ENCODE measurements at regions not wholly inside any gene's neighbourhood (a gene's known extent, or its start where the extent isn't known, plus 50 kb on each side); places are given as distances from the start of the nearest gene placed in this dataset.

DNA sequence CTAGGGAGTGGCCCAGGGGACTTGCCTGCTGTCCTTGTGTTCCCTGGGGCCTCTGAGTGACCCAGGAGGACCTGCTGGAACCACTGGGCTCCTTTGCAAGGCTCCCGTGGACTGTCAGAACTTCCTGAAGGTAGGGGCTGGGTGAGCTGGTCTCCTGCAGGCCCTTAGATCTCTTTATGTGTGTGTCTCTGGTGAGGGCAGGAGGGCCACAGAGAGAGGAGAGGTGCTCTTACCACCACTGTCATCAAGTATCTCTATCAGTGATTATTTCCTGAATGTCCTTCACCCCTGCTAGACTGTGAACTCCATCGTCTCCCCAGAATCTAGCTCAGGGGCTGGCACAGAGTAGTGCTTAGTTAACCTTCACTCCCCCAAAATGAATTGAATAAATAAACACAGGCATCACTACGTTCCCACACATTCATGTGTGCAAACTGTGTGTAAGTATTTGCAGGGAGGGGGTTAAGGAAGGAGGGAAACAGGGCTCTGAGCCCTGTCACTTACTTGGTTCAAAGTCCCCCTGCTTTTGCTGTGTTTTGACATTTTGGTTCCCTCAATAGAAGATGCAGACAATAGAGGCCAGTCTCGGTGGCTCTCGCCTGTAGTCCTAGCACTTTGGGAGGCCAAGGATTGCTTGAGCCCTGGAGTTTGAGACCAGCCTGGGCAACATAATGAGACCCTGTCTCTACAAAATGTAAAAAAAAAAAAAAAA, 100.8 kb upstream of the HAAO start:
- H3K36me3 ChIP-seq (replicated peaks; ENCODE audit: control insufficient read depth, insufficient read depth, low read length): no peaks in the 10 kb centered on the region
- H3K4me3 ChIP-seq (ENCODE audit: insufficient read depth, low read depth, low read length): no peak overlapping the region
- no peak for DNase-seq
- no peaks in the 10 kb centered on the region for H3K27me3 ChIP-seq (ENCODE audit: control insufficient read depth, insufficient read depth, low read length)

DNA sequence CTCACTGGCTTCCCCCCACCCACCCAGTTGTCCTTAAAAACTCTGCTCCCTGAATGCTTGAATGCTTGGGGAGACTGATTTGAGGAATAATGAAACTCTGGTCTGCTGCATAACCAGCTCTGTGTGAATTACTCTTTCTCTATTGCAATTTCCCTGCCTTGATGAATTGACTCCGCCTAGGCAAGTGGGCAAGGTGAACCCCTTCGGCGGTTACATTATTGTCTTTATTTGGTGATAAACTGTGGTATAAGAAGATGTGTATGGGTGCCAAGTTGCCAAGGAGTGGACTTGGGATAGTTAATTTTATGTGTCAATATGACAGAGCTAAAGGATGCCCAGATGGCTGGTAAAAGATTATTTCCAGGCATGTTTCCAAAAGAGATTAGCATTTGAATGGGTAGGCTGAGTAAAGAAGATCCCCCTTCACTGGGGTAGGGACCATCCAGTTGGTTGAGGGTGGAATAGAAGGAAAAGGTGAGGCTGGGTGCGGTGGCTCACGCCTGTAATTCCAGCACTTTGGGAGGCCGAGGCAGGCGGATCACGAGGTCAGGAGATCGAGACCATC, 98.5 kb upstream of the HAAO start:
- Histone ChIP-seq H3K4me3 (ENCODE audit: insufficient read depth, low read depth, low read length) (no peak overlapping the region), H3K27me3 (ENCODE audit: control insufficient read depth, insufficient read depth, low read length) (no peaks in the 10 kb centered on the region), H3K36me3 (replicated peaks; ENCODE audit: control insufficient read depth, insufficient read depth, low read length) (no peaks in the 10 kb centered on the region)
- DNase-seq: no peak

DNA sequence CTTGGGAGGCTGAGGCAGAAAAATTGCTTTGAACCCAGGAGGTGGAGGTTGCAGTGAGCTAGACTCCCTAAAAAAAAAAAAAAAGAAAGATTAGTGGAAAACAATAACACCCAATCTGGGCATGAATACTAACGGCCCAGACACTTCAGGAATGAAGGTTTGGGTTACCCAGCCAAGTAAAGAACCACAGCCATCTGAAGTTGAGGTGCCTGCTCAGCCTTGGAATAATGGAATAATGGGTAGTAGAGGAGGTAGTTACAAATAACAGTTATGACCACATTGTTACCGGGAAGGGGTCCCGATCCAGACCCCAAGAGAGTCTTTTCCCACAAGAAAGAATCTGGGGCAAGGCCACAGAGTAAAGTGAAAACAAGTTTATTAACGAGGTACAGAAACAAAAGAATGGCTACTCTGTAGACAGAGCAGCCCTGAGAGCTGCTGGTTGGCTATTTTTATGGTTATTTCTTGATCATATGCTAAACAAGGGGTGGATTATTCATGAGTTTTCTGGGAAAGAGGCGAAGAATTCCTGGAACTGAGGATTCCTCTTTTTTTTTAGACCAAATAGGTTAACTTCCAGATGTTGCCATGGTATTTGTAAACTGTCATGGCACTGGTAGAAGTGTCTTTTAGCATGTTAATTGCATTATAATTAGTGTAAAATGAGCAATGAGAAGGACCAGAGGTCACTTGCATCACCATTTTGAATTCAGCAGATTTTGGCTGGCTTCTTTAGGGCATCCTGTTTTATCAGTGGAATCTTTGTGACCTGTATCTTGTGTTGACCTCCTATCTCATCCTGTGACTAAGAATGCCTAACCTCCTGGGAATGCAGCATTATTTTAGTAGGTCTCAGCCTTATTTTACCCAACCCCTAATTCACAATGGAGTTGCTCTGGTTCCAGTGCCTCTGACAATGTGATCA, 96.2 kb upstream of the HAAO start:
- Histone ChIP-seq H3K36me3 (replicated peaks; ENCODE audit: control insufficient read depth, insufficient read depth, low read length) (no peaks in the 10 kb centered on the region), H3K27me3 (ENCODE audit: control insufficient read depth, insufficient read depth, low read length) (no peaks in the 10 kb centered on the region), H3K4me3 (ENCODE audit: insufficient read depth, low read depth, low read length) (no peak overlapping the region)
- DNase-seq: no peak

DNA sequence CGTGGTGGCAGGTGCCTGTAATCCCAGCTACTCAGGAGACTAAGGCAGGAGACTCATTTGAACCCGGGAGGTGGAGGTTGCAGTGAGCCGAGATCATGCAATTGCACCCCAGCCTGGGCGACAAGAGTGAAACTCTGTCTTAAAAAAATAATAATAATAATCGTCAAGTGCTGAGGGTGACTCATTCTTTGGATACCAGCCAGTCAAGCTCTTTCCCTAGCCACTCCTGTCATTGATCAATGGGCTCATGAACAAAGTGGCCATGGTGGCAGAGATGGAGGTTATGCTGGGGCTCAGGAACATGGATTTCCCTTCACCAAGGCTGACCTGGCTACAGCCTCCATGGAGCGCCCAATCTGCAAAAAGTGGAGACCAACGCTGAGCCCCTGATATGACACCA, 94.5 kb upstream of the HAAO start:
- DNase-seq: no peak
- H3K4me3 ChIP-seq (ENCODE audit: insufficient read depth, low read depth, low read length): no peak overlapping the region
- no peaks in the 10 kb centered on the region for H3K27me3 ChIP-seq (ENCODE audit: control insufficient read depth, insufficient read depth, low read length)
- no peaks in the 10 kb centered on the region for H3K36me3 ChIP-seq (replicated peaks; ENCODE audit: control insufficient read depth, insufficient read depth, low read length)

DNA sequence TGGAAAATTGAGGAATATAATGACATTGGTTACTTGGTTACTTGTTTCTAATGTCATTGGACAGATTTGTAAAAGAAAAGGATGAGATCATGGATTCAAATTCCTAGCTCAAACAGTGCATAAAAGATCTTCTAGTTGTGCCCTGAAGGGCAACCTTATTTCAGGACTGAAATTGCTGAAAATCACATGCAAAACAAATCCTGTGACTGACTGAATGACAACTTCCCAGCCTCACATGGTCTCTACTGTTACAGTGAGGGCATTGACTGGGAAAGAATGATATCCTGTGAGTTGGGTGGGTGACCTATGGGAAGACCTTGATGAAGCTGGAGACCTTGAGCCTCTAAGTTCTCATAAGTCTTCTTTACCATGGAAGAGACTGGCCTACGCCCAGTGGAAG, 90.4 kb upstream of the HAAO start:
- DNase-seq: no peak
- Histone ChIP-seq H3K36me3 (replicated peaks; ENCODE audit: control insufficient read depth, insufficient read depth, low read length) (no peaks in the 10 kb centered on the region), H3K4me3 (ENCODE audit: insufficient read depth, low read depth, low read length) (no peak overlapping the region), H3K27me3 (ENCODE audit: control insufficient read depth, insufficient read depth, low read length) (no peaks in the 10 kb centered on the region)

DNA sequence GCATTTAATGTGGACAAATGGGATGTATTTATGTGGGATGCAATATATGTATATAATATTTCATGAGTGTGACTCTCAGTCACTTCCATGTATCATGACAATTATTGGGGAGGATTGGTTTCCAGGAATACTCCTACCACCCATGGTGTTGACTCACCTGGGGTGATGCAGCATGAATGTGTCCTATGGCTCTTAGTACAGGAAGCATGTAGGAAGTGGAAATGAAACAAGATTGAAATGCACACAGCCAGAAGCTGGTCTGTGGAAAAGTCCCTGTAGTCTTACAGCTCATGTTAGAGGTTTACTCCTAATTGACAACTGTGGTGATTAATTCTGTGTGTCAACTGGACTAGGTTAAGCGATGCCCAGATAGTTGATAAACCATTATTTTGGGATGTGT, 89.3 kb upstream of the HAAO start:
- Histone ChIP-seq H3K27me3 (ENCODE audit: control insufficient read depth, insufficient read depth, low read length) (no peaks in the 10 kb centered on the region), H3K4me3 (ENCODE audit: insufficient read depth, low read depth, low read length) (no peak overlapping the region), H3K36me3 (replicated peaks; ENCODE audit: control insufficient read depth, insufficient read depth, low read length) (no peaks in the 10 kb centered on the region)
- DNase-seq: no peak

DNA sequence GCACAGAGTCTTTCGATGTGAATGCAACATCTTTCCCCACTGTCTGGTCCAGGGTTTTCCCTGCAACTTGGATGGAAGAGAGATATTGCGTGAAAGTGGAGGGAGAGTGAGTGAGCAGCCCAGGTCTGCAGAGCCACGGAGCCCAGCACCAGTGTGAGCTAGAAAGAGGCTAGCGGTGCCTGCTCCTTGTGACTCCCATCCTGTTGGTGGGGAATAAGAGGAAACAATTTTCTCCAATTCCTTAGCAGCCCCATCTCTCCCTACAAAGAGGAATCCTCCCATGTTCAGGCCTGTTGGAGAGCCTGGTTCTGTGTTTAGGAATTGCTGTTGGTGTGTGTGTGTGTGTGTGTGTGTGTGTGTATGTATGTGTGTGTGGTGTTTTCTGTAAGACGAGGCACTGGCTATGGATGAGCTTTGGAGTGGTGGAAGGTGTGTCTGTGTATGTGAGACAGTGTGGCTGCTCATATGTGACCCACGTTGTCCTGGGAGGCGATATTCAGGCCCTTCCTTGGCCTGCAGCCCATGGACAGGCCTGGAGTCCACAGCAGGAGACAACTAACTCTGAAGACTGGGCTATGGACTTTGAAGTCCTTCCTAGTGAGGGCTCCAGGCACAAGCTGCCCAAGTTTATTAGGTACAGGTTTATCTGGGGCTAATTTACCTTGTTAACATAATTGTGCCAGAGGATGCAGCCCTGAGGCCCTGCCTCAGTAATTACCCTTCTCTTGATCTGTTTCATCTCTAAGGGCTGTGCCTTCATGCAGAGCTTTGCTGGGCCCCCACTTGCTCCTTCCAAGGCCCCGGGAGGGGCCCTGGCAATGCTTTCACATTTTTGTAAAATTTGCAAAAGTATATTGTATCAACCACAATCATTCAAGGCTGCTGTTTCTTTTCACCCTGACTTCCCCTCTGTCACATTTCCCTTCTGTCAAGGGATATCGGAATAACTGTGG, 88.6 kb upstream of the HAAO start:
- no peak for DNase-seq
- Histone ChIP-seq H3K4me3 (ENCODE audit: insufficient read depth, low read depth, low read length) (no peak overlapping the region), H3K27me3 (ENCODE audit: control insufficient read depth, insufficient read depth, low read length) (no peaks in the 10 kb centered on the region), H3K36me3 (replicated peaks; ENCODE audit: control insufficient read depth, insufficient read depth, low read length) (no peaks in the 10 kb centered on the region)

DNA sequence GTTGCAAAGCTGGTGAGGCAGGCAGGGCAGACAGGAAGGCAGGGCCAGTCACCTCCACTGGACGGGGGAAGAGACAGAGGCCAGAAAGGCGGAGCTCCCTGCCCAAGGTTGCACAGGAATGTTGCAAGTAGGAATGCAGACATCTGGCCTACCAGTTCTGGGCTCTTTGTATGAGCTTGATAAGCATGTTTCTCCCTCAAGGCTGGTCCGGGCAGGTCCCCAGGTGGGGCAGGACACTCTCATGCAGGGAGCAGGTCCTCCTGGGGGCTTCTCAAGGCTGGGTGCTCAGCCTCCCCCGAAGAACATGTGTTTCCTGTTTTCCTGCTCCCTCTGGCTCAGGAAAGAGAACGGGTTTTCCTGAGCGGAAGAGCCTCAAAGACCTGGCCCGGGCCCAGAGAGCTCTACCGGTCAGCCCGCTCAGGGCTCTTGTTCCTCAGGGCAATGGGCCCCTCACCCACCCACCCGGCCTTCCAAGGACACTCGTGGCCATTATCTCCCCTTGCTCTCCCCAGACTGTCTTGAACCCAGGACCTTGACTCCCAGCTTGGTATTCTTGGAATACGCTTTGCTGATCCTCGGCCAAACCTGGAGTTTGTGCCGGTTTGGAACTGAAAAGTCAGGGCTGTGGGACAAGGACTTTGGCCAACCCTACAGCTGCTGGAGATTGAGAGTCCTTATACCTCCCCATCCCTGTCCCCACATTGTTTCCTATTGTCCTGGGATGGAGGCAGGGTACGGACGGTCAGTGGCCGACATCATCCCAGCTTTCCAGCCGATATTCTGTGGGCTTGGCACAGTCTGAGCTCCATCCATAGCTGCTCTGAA, 87.7 kb upstream of the HAAO start:
- Histone ChIP-seq H3K4me3 (ENCODE audit: insufficient read depth, low read depth, low read length) (no peak overlapping the region), H3K27me3 (ENCODE audit: control insufficient read depth, insufficient read depth, low read length) (no peaks in the 10 kb centered on the region), H3K36me3 (replicated peaks; ENCODE audit: control insufficient read depth, insufficient read depth, low read length) (no peaks in the 10 kb centered on the region)
- DNase-seq: no peak

DNA sequence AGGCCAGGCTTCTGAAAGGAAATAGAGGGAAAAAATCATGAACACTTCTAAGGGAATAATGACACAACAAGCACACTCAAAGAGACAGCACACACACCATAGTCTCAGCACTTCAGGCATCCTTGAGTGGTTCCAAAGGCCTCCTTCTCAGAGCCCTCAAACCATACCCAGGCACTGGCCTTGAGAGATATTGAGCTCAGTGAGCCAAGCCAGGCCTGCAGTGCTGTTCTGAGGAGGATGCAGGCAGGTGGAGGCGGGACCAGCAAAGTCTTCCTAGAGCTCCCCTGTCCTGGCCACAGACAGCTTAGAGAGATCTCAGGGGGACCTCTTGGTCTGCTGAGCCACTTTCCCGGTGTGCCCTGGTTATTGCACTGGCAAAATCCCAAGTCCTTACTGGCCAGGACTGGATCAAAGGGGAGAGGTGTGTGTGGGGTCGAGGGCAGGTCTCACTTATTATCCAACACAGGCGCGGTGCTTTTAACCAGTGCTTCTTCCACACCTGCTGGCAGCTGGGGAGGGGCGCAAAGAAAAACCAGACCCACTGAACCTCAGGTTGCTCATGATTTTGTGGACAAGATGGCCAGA, 86.8 kb upstream of the HAAO start:
- no peak for DNase-seq
- no peaks in the 10 kb centered on the region for H3K36me3 ChIP-seq (replicated peaks; ENCODE audit: control insufficient read depth, insufficient read depth, low read length)
- no peaks in the 10 kb centered on the region for H3K27me3 ChIP-seq (ENCODE audit: control insufficient read depth, insufficient read depth, low read length)
- no peak overlapping the region for H3K4me3 ChIP-seq (ENCODE audit: insufficient read depth, low read depth, low read length)

DNA sequence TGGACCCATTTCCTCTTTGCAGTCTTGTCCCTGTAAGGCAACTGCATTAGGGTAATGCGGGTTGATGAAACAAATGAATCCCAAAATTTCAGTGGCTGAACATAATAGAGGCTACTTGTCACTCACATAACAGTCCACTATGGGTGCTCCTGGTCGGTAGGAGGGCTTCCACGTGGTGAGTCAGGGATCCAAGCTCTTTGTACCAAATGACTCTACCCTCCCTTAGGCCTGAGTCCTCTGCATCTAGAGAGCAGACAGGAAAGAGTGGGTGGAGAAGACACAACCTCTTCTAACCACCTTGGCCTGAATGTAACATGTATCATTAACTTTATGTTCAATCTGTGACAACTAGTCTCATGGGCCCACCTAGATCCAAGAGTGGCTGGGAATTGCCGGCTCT, 86.2 kb upstream of the HAAO start:
- Histone ChIP-seq H3K4me3 (ENCODE audit: insufficient read depth, low read depth, low read length) (no peak overlapping the region), H3K36me3 (replicated peaks; ENCODE audit: control insufficient read depth, insufficient read depth, low read length) (no peaks in the 10 kb centered on the region), H3K27me3 (ENCODE audit: control insufficient read depth, insufficient read depth, low read length) (no peaks in the 10 kb centered on the region)
- no peak for DNase-seq

DNA sequence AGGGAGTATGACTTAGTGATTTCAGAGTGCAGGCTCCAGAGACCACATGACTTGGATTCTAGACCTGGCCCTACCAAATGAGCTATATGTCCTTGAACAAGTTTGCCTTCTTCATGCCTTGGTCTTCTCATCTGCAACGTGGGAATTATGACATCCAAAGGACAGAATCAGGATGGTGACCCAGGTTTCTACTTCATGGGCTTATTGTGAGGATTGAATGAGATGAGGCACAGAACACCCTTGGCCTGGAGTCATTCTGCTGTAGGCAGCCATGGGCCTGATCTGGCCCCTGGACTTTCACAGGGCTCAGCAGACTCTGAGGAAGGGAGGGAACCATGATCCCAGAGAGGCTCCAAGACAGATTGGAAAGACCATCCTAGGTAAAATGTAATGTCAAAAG, 85.6 kb upstream of the HAAO start:
- Histone ChIP-seq H3K27me3 (ENCODE audit: control insufficient read depth, insufficient read depth, low read length) (no peaks in the 10 kb centered on the region), H3K36me3 (replicated peaks; ENCODE audit: control insufficient read depth, insufficient read depth, low read length) (no peaks in the 10 kb centered on the region), H3K4me3 (ENCODE audit: insufficient read depth, low read depth, low read length) (no peak overlapping the region)
- no peak for DNase-seq

DNA sequence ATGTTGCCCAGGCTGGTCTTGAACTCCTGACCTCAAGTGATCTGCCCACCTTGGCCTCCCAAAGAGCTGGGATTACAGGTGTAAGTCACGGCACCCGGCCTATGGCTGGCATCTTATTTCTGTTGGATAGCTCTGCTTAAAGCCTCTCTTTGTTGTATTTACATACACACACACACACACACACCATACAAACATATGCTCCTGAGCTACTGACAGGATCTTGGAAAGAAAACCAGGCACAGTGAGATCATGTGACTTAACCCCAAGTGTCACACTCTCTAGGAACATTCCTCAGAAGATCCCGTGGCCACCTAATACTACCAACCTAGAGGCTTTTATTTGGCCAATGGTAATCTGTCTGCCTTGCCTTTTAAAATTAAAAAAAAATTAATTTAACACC, 85.1 kb upstream of the HAAO start:
- no peaks in the 10 kb centered on the region for H3K36me3 ChIP-seq (replicated peaks; ENCODE audit: control insufficient read depth, insufficient read depth, low read length)
- no peak overlapping the region for H3K4me3 ChIP-seq (ENCODE audit: insufficient read depth, low read depth, low read length)
- no peak for DNase-seq
- no peaks in the 10 kb centered on the region for H3K27me3 ChIP-seq (ENCODE audit: control insufficient read depth, insufficient read depth, low read length)

DNA sequence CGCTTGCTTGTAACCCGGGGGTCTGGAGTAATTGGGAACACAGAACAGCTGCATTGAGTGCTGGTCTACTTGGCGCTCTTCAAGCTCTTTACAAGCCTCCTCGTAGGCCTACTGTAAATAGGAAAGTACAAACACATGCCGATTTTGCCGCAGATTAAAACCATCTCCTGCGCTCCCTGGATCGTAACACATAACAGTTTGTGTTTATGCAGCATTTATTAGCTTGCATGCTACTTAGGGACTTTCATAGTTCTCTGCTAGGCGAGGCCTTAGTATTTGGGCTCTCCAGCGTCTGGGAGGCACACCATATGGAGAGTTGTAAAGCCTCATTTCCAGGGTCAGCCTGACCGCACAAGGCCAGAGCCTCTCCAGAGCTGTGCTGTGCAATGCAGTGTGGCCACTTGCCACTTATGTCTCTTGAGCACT, 84.0 kb upstream of the HAAO start:
- H3K27me3 ChIP-seq (ENCODE audit: control insufficient read depth, insufficient read depth, low read length): no peaks in the 10 kb centered on the region
- no peak for DNase-seq

More for the DNA sequence above, 84.0 kb upstream of the HAAO start:
- H3K4me3 ChIP-seq (ENCODE audit: insufficient read depth, low read depth, low read length): no peak overlapping the region
- no peaks in the 10 kb centered on the region for H3K36me3 ChIP-seq (replicated peaks; ENCODE audit: control insufficient read depth, insufficient read depth, low read length)
